ENCODE measurements at regions not wholly inside any gene's neighbourhood (a gene's known extent, or its start where the extent isn't known, plus 50 kb on each side); places are given as distances from the start of the nearest gene placed in this dataset.

- Histone ChIP-seq H3K9me3 (replicated peaks; ENCODE audit: insufficient read depth, low read length) (no peaks in the 10 kb centered on the region), H3K9ac (ENCODE audit: low read length) (no peak overlapping the region), H2AFZ (ENCODE audit: low read length) (no peak overlapping the region), H3K9me2 (replicated peaks; ENCODE audit: insufficient read depth, low read length) (0 out of 2 replicates have a peak, but pooled peaks cover 4% of the 10 kb centered on the region), H3K27ac (ENCODE audit: low read length) (no peak overlapping the region), H3K36me3 (replicated peaks; ENCODE audit: insufficient read depth, low read length) (no peaks in the 10 kb centered on the region), H3K4me2 (ENCODE audit: low read depth, low read length) (no peak overlapping the region), H3K4me3 (ENCODE audit: low read length) (no peak overlapping the region), H3K79me2 (ENCODE audit: low read length) (no peaks in the 10 kb centered on the region), H3K27me3 (replicated peaks; ENCODE audit: insufficient read depth, low read length) (no peaks in the 10 kb centered on the region), H3K4me1 (ENCODE audit: low read length) (no peaks in the 10 kb centered on the region), H3F3A (ENCODE audit: insufficient read depth, low read length) (no peaks in the 10 kb centered on the region), H4K20me1 (ENCODE audit: insufficient read depth, low read length) (no peaks in the 10 kb centered on the region)
- DNase-seq: no peak
- no peak for TF ChIP-seq EZH2phosphoT487 (IDR thresholded peaks at IDR 0.05; ENCODE audit: low read length)
- TF ChIP-seq CTCF (IDR thresholded peaks at IDR 0.05; ENCODE audit: low read length): no peak
- TF ChIP-seq EZH2 (optimal IDR thresholded peaks at IDR 0.05; ENCODE audit: low read depth, low read length): no peak
Measured at GRCh38 chr2:171227066-171227782, 66.5 kb upstream of the TLK1 start.

- Histone ChIP-seq H2AFZ (ENCODE audit: low read length) (no peak overlapping the region), H3K9me2 (replicated peaks; ENCODE audit: insufficient read depth, low read length) (0 out of 2 replicates have a peak, but pooled peaks cover 4% of the 10 kb centered on the region)
Measured at GRCh38 chr2:171226461-171226860, 65.8 kb upstream of the TLK1 start.

GRCh38 chr2:171225989-171226388 lies 65.3 kb upstream of the TLK1 start:
- no peaks in the 10 kb centered on the region for H3K36me3 ChIP-seq (replicated peaks; ENCODE audit: insufficient read depth, low read length)
- H3K9me2 ChIP-seq (replicated peaks; ENCODE audit: insufficient read depth, low read length): 0 out of 2 replicates have a peak, but pooled peaks cover 4% of the 10 kb centered on the region
- no peaks in the 10 kb centered on the region for H3F3A ChIP-seq (ENCODE audit: insufficient read depth, low read length)
- H3K27me3 ChIP-seq (replicated peaks; ENCODE audit: insufficient read depth, low read length): no peaks in the 10 kb centered on the region
- no peaks in the 10 kb centered on the region for H3K9me3 ChIP-seq (replicated peaks; ENCODE audit: insufficient read depth, low read length)
- no peak overlapping the region for H3K4me2 ChIP-seq (ENCODE audit: low read depth, low read length)
- H3K79me2 ChIP-seq (ENCODE audit: low read length): no peaks in the 10 kb centered on the region
- H2AFZ ChIP-seq (ENCODE audit: low read length): no peak overlapping the region
- no peak for DNase-seq
- TF ChIP-seq EZH2phosphoT487 (IDR thresholded peaks at IDR 0.05; ENCODE audit: low read length) (no peak), EZH2 (optimal IDR thresholded peaks at IDR 0.05; ENCODE audit: low read depth, low read length) (no peak), CTCF (IDR thresholded peaks at IDR 0.05; ENCODE audit: low read length) (no peak)
- no peak overlapping the region for H3K4me3 ChIP-seq (ENCODE audit: low read length)
- no peak overlapping the region for H3K27ac ChIP-seq (ENCODE audit: low read length)
- no peaks in the 10 kb centered on the region for H3K4me1 ChIP-seq (ENCODE audit: low read length)
- H4K20me1 ChIP-seq (ENCODE audit: insufficient read depth, low read length): no peaks in the 10 kb centered on the region
- no peak overlapping the region for H3K9ac ChIP-seq (ENCODE audit: low read length)

More at GRCh38 chr2:171226461-171226860, 65.8 kb upstream of the TLK1 start:
- H3K79me2 ChIP-seq (ENCODE audit: low read length): no peaks in the 10 kb centered on the region
- H3K9me3 ChIP-seq (replicated peaks; ENCODE audit: insufficient read depth, low read length): no peaks in the 10 kb centered on the region
- no peak overlapping the region for H3K9ac ChIP-seq (ENCODE audit: low read length)
- H3K4me1 ChIP-seq (ENCODE audit: low read length): no peaks in the 10 kb centered on the region
- H3K36me3 ChIP-seq (replicated peaks; ENCODE audit: insufficient read depth, low read length): no peaks in the 10 kb centered on the region
- H3K27me3 ChIP-seq (replicated peaks; ENCODE audit: insufficient read depth, low read length): no peaks in the 10 kb centered on the region
- DNase-seq: no peak
- no peak for TF ChIP-seq CTCF (IDR thresholded peaks at IDR 0.05; ENCODE audit: low read length)
- TF ChIP-seq EZH2 (optimal IDR thresholded peaks at IDR 0.05; ENCODE audit: low read depth, low read length): no peak
- no peak for TF ChIP-seq EZH2phosphoT487 (IDR thresholded peaks at IDR 0.05; ENCODE audit: low read length)
- H3K4me2 ChIP-seq (ENCODE audit: low read depth, low read length): no peak overlapping the region
- no peaks in the 10 kb centered on the region for H4K20me1 ChIP-seq (ENCODE audit: insufficient read depth, low read length)
- H3K27ac ChIP-seq (ENCODE audit: low read length): no peak overlapping the region
- H3F3A ChIP-seq (ENCODE audit: insufficient read depth, low read length): no peaks in the 10 kb centered on the region
- no peak overlapping the region for H3K4me3 ChIP-seq (ENCODE audit: low read length)

Data from MM.1S (cell line).